ENCODE measurements at regions not wholly inside any gene's neighbourhood (a gene's known extent, or its start where the extent isn't known, plus 50 kb on each side); places are given as distances from the start of the nearest gene placed in this dataset.

GRCh38 chr13:112194167-112194530 is 127.2 kb downstream of the SOX1 start:
- DNase-seq (ENCODE audit: low spot score), result no peak

- DNase-seq (ENCODE audit: low spot score), result no peak
Observed at GRCh38 chr13:112194579-112194978, 127.6 kb downstream of the SOX1 start.

- DNase-seq (ENCODE audit: low spot score), result no peak
Observed at GRCh38 chr13:112198396-112199010, 131.6 kb downstream of the SOX1 start.

GRCh38 chr13:112200200-112200599 is 133.3 kb downstream of the SOX1 start:
- DNase-seq (ENCODE audit: low spot score), result no peak

GRCh38 chr13:112202266-112202665 is 135.3 kb downstream of the SOX1 start:
- no peak for DNase-seq (ENCODE audit: low spot score)

GRCh38 chr13:112202966-112203365 is 136.0 kb downstream of the SOX1 start:
- DNase-seq (ENCODE audit: low spot score), result no peak

- no peak for DNase-seq (ENCODE audit: low spot score)
Observed at GRCh38 chr13:112203614-112204013, 136.7 kb downstream of the SOX1 start.

- no peak for DNase-seq (ENCODE audit: low spot score)
Observed at GRCh38 chr13:112204346-112205327, 137.7 kb downstream of the SOX1 start.

- DNase-seq (ENCODE audit: low spot score), result no peak
Observed at GRCh38 chr13:112205990-112206389, 139.0 kb downstream of the SOX1 start.

GRCh38 chr13:112207129-112207528 is 140.2 kb downstream of the SOX1 start:
- no peak for DNase-seq (ENCODE audit: low spot score)

GRCh38 chr13:112208656-112209055 is 141.7 kb downstream of the SOX1 start:
- DNase-seq (ENCODE audit: low spot score), result no peak

- DNase-seq (ENCODE audit: low spot score), result no peak
Observed at GRCh38 chr13:112209266-112209665, 142.3 kb downstream of the SOX1 start.

GRCh38 chr13:112209711-112210110 is 142.8 kb downstream of the SOX1 start:
- DNase-seq (ENCODE audit: low spot score), result no peak

- DNase-seq (ENCODE audit: low spot score), result no peak
Observed at GRCh38 chr13:112210371-112210770, 143.4 kb downstream of the SOX1 start.

- no peak for DNase-seq (ENCODE audit: low spot score)
Observed at GRCh38 chr13:112212533-112212932, 145.6 kb downstream of the SOX1 start.

GRCh38 chr13:112213467-112214255 is 146.7 kb downstream of the SOX1 start:
- DNase-seq (ENCODE audit: low spot score), result no peak

GRCh38 chr13:112215871-112216270 is 148.9 kb downstream of the SOX1 start:
- DNase-seq (ENCODE audit: low spot score), result no peak

- no peak for DNase-seq (ENCODE audit: low spot score)
Observed at GRCh38 chr13:112217431-112217830, 150.5 kb downstream of the SOX1 start.

GRCh38 chr13:112218416-112218815 is 151.5 kb downstream of the SOX1 start:
- DNase-seq (ENCODE audit: low spot score), result no peak

GRCh38 chr13:112219740-112220139 is 152.8 kb downstream of the SOX1 start:
- no peak for DNase-seq (ENCODE audit: low spot score)

- no peak for DNase-seq (ENCODE audit: low spot score)
Observed at GRCh38 chr13:112220296-112220875, 153.4 kb downstream of the SOX1 start.

GRCh38 chr13:112220925-112221324 is 154.0 kb downstream of the SOX1 start:
- no peak for DNase-seq (ENCODE audit: low spot score)

Measured in HuH-7 (cell line).